H1 (cell line): ENCODE measurements at regions not wholly inside any gene's neighbourhood (a gene's known extent, or its start where the extent isn't known, plus 50 kb on each side); places are given as distances from the start of the nearest gene placed in this dataset.

ENCODE experiments used
- CHD1 ChIP-seq: IDR thresholded peaks from 2 replicates; pipeline ENCODE4 v1.6.1; 2012; ENCODE audit warnings: low read depth, low read length, improper control_type of control experiment
- ZNF274 ChIP-seq: IDR thresholded peaks from 2 replicates; pipeline ENCODE4 v1.7.0; 2012; ENCODE audit warnings: low read length, borderline replicate concordance; ENCODE audit errors: extremely low read depth

- TF ChIP-seq ZNF274 (no peak), CHD1 (no peak)
These were observed 93.4 kb downstream of the SPP2 start for GRCh38 chr2:234143896-234144295.
